CD14-positive monocyte (primary cell): ENCODE measurements at regions not wholly inside any gene's neighbourhood (a gene's known extent, or its start where the extent isn't known, plus 50 kb on each side); places are given as distances from the start of the nearest gene placed in this dataset.

ENCODE experiments used
- DNase-seq, 3 donors: peaks; one replicate each; pipeline ENCODE4 v3.0.0-alpha.2; 2011 to 2022
- H2AFZ ChIP-seq: 2 replicates; pipeline ENCODE4 v1.6.0; 2012; ENCODE audit warnings: mild to moderate bottlenecking, low read depth, low read length, inconsistent platforms; ENCODE audit not compliant: insufficient read depth, poor library complexity, severe bottlenecking
- H3K27ac ChIP-seq, 2 donors: 1 replicate in 1 of 2; 2 replicates in 1 of 2; pipeline ENCODE4 v1.5.1; 2012 to 2013; ENCODE audit warnings: low read length in 2 of 2, control low read depth in 1 of 2, inconsistent platforms in 1 of 2, low read depth in 1 of 2, mild to moderate bottlenecking in 1 of 2
- H3K27me3 ChIP-seq, 2 donors: one replicate each; pipeline versions ENCODE4 v1.6.0 to v1.6.1; 2011 to 2013; ENCODE audit warnings: low read length in 2 of 2; ENCODE audit not compliant: control insufficient read depth in 2 of 2, insufficient read depth in 2 of 2
- H3K36me3 ChIP-seq, 2 donors: replicated peaks in 1 of 2; 1 replicate in 1 of 2; 2 replicates in 1 of 2; pipeline versions ENCODE4 v1.5.1 to v1.6.1; 2012 to 2013; ENCODE audit warnings: low read length in 2 of 2, control low read depth in 1 of 2, inconsistent platforms in 1 of 2, mild to moderate bottlenecking in 1 of 2; ENCODE audit not compliant: insufficient read depth in 2 of 2, control insufficient read depth in 1 of 2
- H3K4me1 ChIP-seq, 2 donors: 1 replicate in 1 of 2; 2 replicates in 1 of 2; pipeline versions ENCODE4 v1.5.1 to v1.6.1; 2012 to 2013; ENCODE audit warnings: low read length in 2 of 2, control low read depth in 1 of 2, inconsistent platforms in 1 of 2, mild to moderate bottlenecking in 1 of 2, moderate library complexity in 1 of 2; ENCODE audit not compliant: insufficient read depth in 2 of 2, control insufficient read depth in 1 of 2
- H3K4me2 ChIP-seq: replicated peaks from 2 replicates; pipeline ENCODE3; 2012; ENCODE audit warnings: low read length, moderate library complexity, mild to moderate bottlenecking; ENCODE audit not compliant: poor library complexity, severe bottlenecking; ENCODE audit errors: extremely low read depth
- H3K4me3 ChIP-seq, 3 experiments: fragments of 200-600 bp in 1 of 3; sonication (generic) in 1 of 3; replicated peaks in 1 of 3; 1 replicate in 2 of 3; 2 replicates in 1 of 3; pipeline ENCODE4 v1.5.1; 2011 to 2013; ENCODE audit warnings: low read length in 3 of 3, mild to moderate bottlenecking in 3 of 3, control low read depth in 2 of 3, low read depth in 2 of 3, inconsistent platforms in 1 of 3, moderate library complexity in 1 of 3
- H3K79me2 ChIP-seq: 2 replicates; pipeline ENCODE4 v1.6.0; 2012; ENCODE audit warnings: mild to moderate bottlenecking, control low read depth, inconsistent platforms, low read length, moderate library complexity; ENCODE audit not compliant: insufficient read depth
- H3K9ac ChIP-seq: 2 replicates; pipeline ENCODE4 v1.6.0; 2017; ENCODE audit warnings: low read length, mild to moderate bottlenecking; ENCODE audit not compliant: insufficient read depth, poor library complexity, severe bottlenecking
- H3K9me3 ChIP-seq, 2 donors: replicated peaks in 1 of 2; 1 replicate in 1 of 2; 2 replicates in 1 of 2; pipeline versions ENCODE4 v1.5.1 to v1.6.1; 2012 to 2013; ENCODE audit warnings: low read length in 2 of 2, control low read depth in 1 of 2; ENCODE audit not compliant: control insufficient read depth in 1 of 2, insufficient read depth in 1 of 2
- H4K20me1 ChIP-seq: 2 replicates; pipeline ENCODE4 v1.6.0; 2012; ENCODE audit warnings: mild to moderate bottlenecking, low read length, control low read depth, moderate library complexity; ENCODE audit not compliant: insufficient read depth
- H3K27ac Mint-ChIP-seq, 7 donors: one replicate each; pipeline ENCODE4 v1.8.0; 2020; ENCODE audit warnings: mild to moderate bottlenecking in 7 of 7, mixed read lengths in 7 of 7, moderate library complexity in 6 of 7, inconsistent platforms in 2 of 7
- H3K27me3 Mint-ChIP-seq, 3 donors: one replicate each; pipeline ENCODE4 v1.8.0; 2021 to 2022; ENCODE audit warnings: low read depth in 3 of 3, mild to moderate bottlenecking in 3 of 3, mixed read lengths in 3 of 3, moderate library complexity in 3 of 3, inconsistent platforms in 1 of 3
- H3K36me3 Mint-ChIP-seq, 2 donors: one replicate each; pipeline ENCODE4 v1.8.0; 2020; ENCODE audit warnings: mixed read lengths in 2 of 2, inconsistent platforms in 1 of 2, mild to moderate bottlenecking in 1 of 2
- H3K4me1 Mint-ChIP-seq: one replicate; pipeline ENCODE4 v1.8.0; 2020; ENCODE audit warnings: mild to moderate bottlenecking, mixed read lengths
- H3K4me3 Mint-ChIP-seq, 2 donors: one replicate each; pipeline ENCODE4 v1.8.0; 2020; ENCODE audit warnings: mild to moderate bottlenecking in 2 of 2, mixed read lengths in 2 of 2, moderate library complexity in 1 of 2
- H3K9me3 Mint-ChIP-seq, 7 donors: one replicate each; pipeline ENCODE4 v1.8.0; 2020 to 2022; ENCODE audit warnings: mixed read lengths in 7 of 7, mild to moderate bottlenecking in 6 of 7, moderate library complexity in 6 of 7, inconsistent platforms in 2 of 7
- WGBS: methylation state at CpG from one replicate; pipeline ENCODE4 v1.1.5; 2013; ENCODE audit warnings: missing lambda C conversion rate; ENCODE audit not compliant: insufficient coverage; 5-methylcytosine and 5-hydroxymethylcytosine counted together
- intact Hi-C, 2 donors: fragments of 100-400 bp; cut with micrococcal nuclease; formaldehyde crosslinking; loops; one replicate each; pipeline versions ENCODE4 v1.15.0 to v1.15.1; 2023
- TF ChIP-seq, protein P1 (sequence below): fragments of 200-600 bp; IDR thresholded peaks from one replicate; pipeline ENCODE4 v1.8.0; 2022; ENCODE audit warnings: antibody characterized with exemption, mild to moderate bottlenecking

DNA sequence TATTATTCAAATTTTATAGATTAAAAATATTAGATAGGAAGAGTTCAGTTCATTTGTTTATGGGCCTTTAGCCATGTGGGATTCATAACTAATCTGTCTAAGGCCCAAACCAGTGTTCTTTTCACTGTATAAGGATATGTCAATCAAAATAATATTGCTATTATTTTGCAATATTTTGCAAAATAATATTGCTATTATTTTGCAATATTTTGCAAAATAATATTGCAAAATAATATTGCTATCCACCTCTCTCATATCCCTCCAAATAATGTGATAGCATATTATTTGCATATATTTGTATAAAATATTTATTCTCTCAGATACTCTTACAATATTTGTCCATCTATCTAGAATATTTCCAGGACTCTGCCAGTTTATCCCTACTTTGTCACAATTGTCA is 595.3 kb upstream of the PTCHD4 start:
- H3K27ac ChIP-seq, result no peak overlapping the region
- TF ChIP-seq, protein P1, sequence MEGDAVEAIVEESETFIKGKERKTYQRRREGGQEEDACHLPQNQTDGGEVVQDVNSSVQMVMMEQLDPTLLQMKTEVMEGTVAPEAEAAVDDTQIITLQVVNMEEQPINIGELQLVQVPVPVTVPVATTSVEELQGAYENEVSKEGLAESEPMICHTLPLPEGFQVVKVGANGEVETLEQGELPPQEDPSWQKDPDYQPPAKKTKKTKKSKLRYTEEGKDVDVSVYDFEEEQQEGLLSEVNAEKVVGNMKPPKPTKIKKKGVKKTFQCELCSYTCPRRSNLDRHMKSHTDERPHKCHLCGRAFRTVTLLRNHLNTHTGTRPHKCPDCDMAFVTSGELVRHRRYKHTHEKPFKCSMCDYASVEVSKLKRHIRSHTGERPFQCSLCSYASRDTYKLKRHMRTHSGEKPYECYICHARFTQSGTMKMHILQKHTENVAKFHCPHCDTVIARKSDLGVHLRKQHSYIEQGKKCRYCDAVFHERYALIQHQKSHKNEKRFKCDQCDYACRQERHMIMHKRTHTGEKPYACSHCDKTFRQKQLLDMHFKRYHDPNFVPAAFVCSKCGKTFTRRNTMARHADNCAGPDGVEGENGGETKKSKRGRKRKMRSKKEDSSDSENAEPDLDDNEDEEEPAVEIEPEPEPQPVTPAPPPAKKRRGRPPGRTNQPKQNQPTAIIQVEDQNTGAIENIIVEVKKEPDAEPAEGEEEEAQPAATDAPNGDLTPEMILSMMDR, result no peak
- no peak for DNase-seq
- H3K27me3 ChIP-seq, result no peaks in the 10 kb centered on the region
- Mint-ChIP-seq H3K36me3 (no peaks in the 10 kb centered on the region), H3K27me3 (peaks cover 1 to 2% (median 2%) of the 10 kb centered on the region in 3 donors), H3K4me3 (no peak overlapping the region), H3K27ac (no peak overlapping the region), H3K4me1 (no peaks in the 10 kb centered on the region), H3K9me3 (peaks cover 4 to 17% (median 10%) of the 10 kb centered on the region in 7 donors)
- H3K9ac ChIP-seq, result no peak overlapping the region
- H3K36me3 ChIP-seq, result no peaks in the 10 kb centered on the region
- no peak overlapping the region for H2AFZ ChIP-seq
- H3K9me3 ChIP-seq, result peaks cover 5 to 12% of the 10 kb centered on the region in 2 donors
- no peak overlapping the region for H3K4me2 ChIP-seq
- no peaks in the 10 kb centered on the region for H3K4me1 ChIP-seq
- no peak overlapping the region for H3K4me3 ChIP-seq
- no peaks in the 10 kb centered on the region for H3K79me2 ChIP-seq
- intact Hi-C loops, result no loop called here
- H4K20me1 ChIP-seq, result no peaks in the 10 kb centered on the region

DNA sequence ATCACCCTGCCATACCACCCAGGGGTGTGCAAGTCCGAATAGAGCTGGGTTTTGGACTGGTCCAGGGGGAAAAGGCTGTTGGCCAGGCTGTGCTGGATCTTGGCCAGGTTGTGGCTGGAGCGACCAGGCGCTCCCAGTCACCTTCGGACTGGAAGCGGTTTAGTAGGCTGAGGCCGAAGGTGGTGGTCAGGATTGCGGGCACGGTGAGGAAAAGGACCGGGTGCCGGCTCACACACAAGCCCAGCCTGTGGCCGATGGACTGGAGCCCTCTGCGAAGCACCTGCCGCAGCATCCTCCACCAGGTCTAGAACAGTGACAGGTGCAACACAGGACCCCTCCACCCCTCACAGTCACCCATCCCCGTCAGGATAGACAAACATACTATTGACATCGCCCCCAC is 590.6 kb upstream of the PTCHD4 start:
- H3K9me3 ChIP-seq, result peaks cover 5 to 14% of the 10 kb centered on the region in 2 donors
- intact Hi-C loops, result no loop called here
- no peak overlapping the region for H3K4me3 Mint-ChIP-seq
- H3K27me3 ChIP-seq, result no peaks in the 10 kb centered on the region
- TF ChIP-seq, protein P1, result no peak
- no peaks in the 10 kb centered on the region for H4K20me1 ChIP-seq
- H3K36me3 ChIP-seq, result no peaks in the 10 kb centered on the region
- H3K27me3 Mint-ChIP-seq, result peaks cover 1 to 2% (median 2%) of the 10 kb centered on the region in 3 donors
- H3K9me3 Mint-ChIP-seq, result peaks cover 5 to 19% (median 14%) of the 10 kb centered on the region in 7 donors
- no peaks in the 10 kb centered on the region for H3K4me1 Mint-ChIP-seq
- H3K4me2 ChIP-seq, result no peak overlapping the region
- no peak overlapping the region for H3K27ac Mint-ChIP-seq
- H2AFZ ChIP-seq, result no peak overlapping the region
- H3K27ac ChIP-seq, result no peak overlapping the region
- 91% methylated on average over 14 of the region's 15 CpGs for WGBS
- H3K9ac ChIP-seq, result no peak overlapping the region
- DNase-seq, result no peak
- H3K36me3 Mint-ChIP-seq, result no peaks in the 10 kb centered on the region
- no peaks in the 10 kb centered on the region for H3K4me1 ChIP-seq
- no peak overlapping the region for H3K4me3 ChIP-seq
- H3K79me2 ChIP-seq, result no peaks in the 10 kb centered on the region
